GM03348 (cell line): ENCODE measurements at regions not wholly inside any gene's neighbourhood (a gene's known extent, or its start where the extent isn't known, plus 50 kb on each side); places are given as distances from the start of the nearest gene placed in this dataset.

Experiments
- DNase-seq: peaks from one replicate; pipeline ENCODE4 v3.0.0; 2012; ENCODE audit warnings: low spot score

- no peak for DNase-seq
Measured at GRCh38 chr2:120587997-120588336, 147.7 kb upstream of the GLI2 start.

GRCh38 chr2:120589771-120590608 is 145.7 kb upstream of the GLI2 start:
- DNase-seq: peak; percentile 89

GRCh38 chr2:120590841-120591240 is 144.8 kb upstream of the GLI2 start:
- DNase-seq: no peak

GRCh38 chr2:120591572-120591971 is 144.1 kb upstream of the GLI2 start:
- DNase-seq: no peak

GRCh38 chr2:120592084-120592483 is 143.6 kb upstream of the GLI2 start:
- no peak for DNase-seq

GRCh38 chr2:120593921-120594686 is 141.6 kb upstream of the GLI2 start:
- DNase-seq: no peak

GRCh38 chr2:120594856-120595685 is 140.6 kb upstream of the GLI2 start:
- no peak for DNase-seq

- no peak for DNase-seq
Measured at GRCh38 chr2:120595739-120596138, 139.9 kb upstream of the GLI2 start.

- peak; percentile 36 for DNase-seq
Measured at GRCh38 chr2:120596191-120596811, 139.4 kb upstream of the GLI2 start.

- DNase-seq: peak; percentile 91
Measured at GRCh38 chr2:120596990-120597594, 138.6 kb upstream of the GLI2 start.

GRCh38 chr2:120597595-120598193 is 138.0 kb upstream of the GLI2 start:
- no peak for DNase-seq

- no peak for DNase-seq
Measured at GRCh38 chr2:120598416-120598815, 137.3 kb upstream of the GLI2 start.

- DNase-seq: no peak
Measured at GRCh38 chr2:120599072-120599471, 136.6 kb upstream of the GLI2 start.

- no peak for DNase-seq
Measured at GRCh38 chr2:120599656-120600055, 136.0 kb upstream of the GLI2 start.

- no peak for DNase-seq
Measured at GRCh38 chr2:120600335-120600734, 135.3 kb upstream of the GLI2 start.

- DNase-seq: no peak
Measured at GRCh38 chr2:120600786-120601185, 134.9 kb upstream of the GLI2 start.

GRCh38 chr2:120601566-120601965 is 134.1 kb upstream of the GLI2 start:
- DNase-seq: no peak

- no peak for DNase-seq
Measured at GRCh38 chr2:120602251-120602650, 133.4 kb upstream of the GLI2 start.

- no peak for DNase-seq
Measured at GRCh38 chr2:120604767-120605166, 130.9 kb upstream of the GLI2 start.

GRCh38 chr2:120605231-120605935 is 130.3 kb upstream of the GLI2 start:
- no peak for DNase-seq

GRCh38 chr2:120606280-120606679 is 129.4 kb upstream of the GLI2 start:
- no peak for DNase-seq
